AG09309 (cell line): ENCODE measurements at regions not wholly inside any gene's neighbourhood (a gene's known extent, or its start where the extent isn't known, plus 50 kb on each side); places are given as distances from the start of the nearest gene placed in this dataset.

Source experiments
- DNase-seq: peaks from one replicate; pipeline ENCODE4 v3.0.0-alpha.2; 2010; ENCODE audit warnings: low read depth
- H3K4me3 ChIP-seq: 2 replicates; pipeline ENCODE4 v1.5.1; 2011; ENCODE audit warnings: mild to moderate bottlenecking, low read depth, low read length, moderate library complexity; ENCODE audit not compliant: control insufficient read depth
- CTCF ChIP-seq: IDR thresholded peaks from 2 replicates; pipeline ENCODE4 v1.5.1; 2011; ENCODE audit warnings: mild to moderate bottlenecking, low read depth, low read length, inconsistent platforms; ENCODE audit not compliant: insufficient read depth, control insufficient read depth; ENCODE audit errors: missing control alignments

- no peak for DNase-seq
- H3K4me3 ChIP-seq = no peak overlapping the region
- no peak for TF ChIP-seq CTCF
Measured at GRCh38 chr14:86943391-86944365, 1049.3 kb downstream of the GALC start.

DNA sequence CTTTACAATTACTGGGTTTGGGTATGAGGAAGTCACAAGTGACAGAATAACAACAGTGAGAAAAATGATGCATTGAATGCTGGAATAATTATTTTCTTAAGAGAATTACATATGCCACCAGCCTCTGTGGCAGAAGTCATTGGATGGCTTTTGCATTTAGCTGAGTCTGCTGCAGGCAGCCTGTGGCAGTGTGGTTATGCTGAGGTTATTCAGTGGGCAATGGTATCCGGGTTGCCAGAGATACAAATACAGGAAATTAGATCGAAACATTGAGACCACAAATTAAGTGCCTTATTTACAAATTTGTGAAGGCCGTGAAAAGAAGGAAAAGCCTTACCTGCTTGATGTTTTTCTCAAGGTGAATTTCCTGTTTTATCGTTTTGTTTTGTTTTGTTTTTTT, 1050.0 kb downstream of the GALC start:
- DNase-seq = no peak
- no peak overlapping the region for H3K4me3 ChIP-seq
- TF ChIP-seq CTCF = no peak

- no peak for DNase-seq
- no peak for TF ChIP-seq CTCF
- no peak overlapping the region for H3K4me3 ChIP-seq
Measured at GRCh38 chr14:86940106-86940505, 1052.9 kb downstream of the GALC start.

DNA sequence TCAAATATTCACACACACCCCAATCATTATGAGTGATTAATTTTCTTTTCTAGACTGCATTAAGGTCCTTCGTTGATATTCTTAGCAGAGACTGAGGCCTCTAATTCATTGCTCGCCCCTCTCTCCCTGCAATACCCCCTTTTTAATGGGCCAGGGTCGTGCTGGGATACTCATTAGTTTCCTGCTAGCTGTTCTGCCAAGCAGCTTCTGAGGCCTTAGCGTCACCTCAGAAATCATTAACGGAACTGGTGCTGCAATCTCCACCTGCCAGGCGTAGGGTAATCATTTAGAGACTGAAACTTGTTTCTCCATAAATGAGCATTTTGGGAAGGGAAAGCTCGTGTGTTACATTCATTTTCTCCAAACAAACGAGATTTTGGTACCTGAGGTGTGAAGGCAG, 1054.7 kb downstream of the GALC start:
- no peak for DNase-seq
- no peak for TF ChIP-seq CTCF
- no peak overlapping the region for H3K4me3 ChIP-seq

DNA sequence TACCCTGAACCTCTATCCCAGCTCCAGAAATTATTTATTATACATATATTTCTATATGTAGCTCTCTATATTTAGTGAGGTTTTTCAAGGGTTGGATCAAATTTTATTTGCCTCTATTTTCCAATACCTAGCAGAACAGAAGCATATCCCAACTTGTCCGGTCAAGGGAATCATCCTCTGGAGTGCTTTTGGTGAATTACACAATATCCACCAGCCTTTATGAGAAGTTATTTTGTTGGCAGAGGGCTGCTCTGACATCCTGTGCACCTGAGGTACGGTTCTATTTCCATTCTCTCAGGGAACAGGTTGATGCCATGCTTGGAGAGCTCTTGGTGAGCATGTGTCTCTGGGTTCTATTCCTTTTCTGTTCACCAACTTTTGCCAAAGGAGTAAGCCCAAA, 1056.4 kb downstream of the GALC start:
- DNase-seq = no peak
- TF ChIP-seq CTCF = no peak
- H3K4me3 ChIP-seq = no peak overlapping the region

- no peak overlapping the region for H3K4me3 ChIP-seq
- no peak for TF ChIP-seq CTCF
- DNase-seq = no peak
Measured at GRCh38 chr14:86935241-86935885, 1057.6 kb downstream of the GALC start.
